ENCODE measurements at regions not wholly inside any gene's neighbourhood (a gene's known extent, or its start where the extent isn't known, plus 50 kb on each side); places are given as distances from the start of the nearest gene placed in this dataset.

DNA sequence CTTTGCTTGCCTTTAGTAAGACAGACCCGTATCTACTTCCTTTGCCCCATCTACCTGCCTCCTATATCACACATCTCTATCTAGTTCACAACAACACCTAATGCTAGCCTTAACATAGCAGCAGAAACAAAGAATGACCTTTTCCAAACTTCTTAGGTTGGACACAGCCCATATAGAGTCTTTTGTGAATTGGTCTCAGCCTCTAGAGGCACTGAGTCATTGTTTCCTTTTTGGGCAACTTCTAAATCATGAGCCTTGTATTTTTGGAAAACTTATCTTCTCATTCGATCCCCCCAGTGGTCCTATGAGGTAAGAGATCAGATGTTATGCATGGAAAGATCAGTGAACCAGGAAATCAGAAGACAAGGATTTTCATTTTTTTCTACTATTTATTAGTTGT is 679.4 kb upstream of the USP24 start:
- no peaks in the 10 kb centered on the region for H4K20me1 ChIP-seq (replicated peaks in 1 of 2; ENCODE audit: control insufficient read depth in 1 of 2, insufficient read depth in 2 of 2, low read length in 2 of 2)
- no peak overlapping the region for H2BK20ac ChIP-seq (ENCODE audit: low read length)
- H3K23me2 ChIP-seq (ENCODE audit: low read depth, low read length): no peaks in the 10 kb centered on the region; the same call in 1 of the 2 replicates
- H3K79me1 ChIP-seq (ENCODE audit: low read depth, low read length): no peaks in the 10 kb centered on the region
- H2AFZ ChIP-seq (ENCODE audit: low read length): no peak overlapping the region
- H3K27ac ChIP-seq (ENCODE audit: low read depth, low read length): no peak overlapping the region
- no peak overlapping the region for H4K5ac ChIP-seq (ENCODE audit: insufficient read length, low read depth, low read length)
- 0 out of 4 replicates have a peak, but pooled peaks cover 0 to 3% of the 10 kb centered on the region in 2 experiments for H3K9me3 ChIP-seq (ENCODE audit: insufficient read depth in 2 of 2, low read depth in 1 of 2, low read length in 1 of 2)
- ChIA-PET POLR2A (ENCODE audit: partially characterized antibody) (no interaction called here), CTCF (ENCODE audit: partially characterized antibody) (no interaction called here)
- no peak overlapping the region for H3K56ac ChIP-seq (replicated peaks; ENCODE audit: insufficient read length, low read depth, low read length)
- no peak overlapping the region for H3K9ac ChIP-seq (replicated peaks in 1 of 4; ENCODE audit: extremely low read depth in 1 of 4, low read depth in 3 of 4, low read length in 3 of 4)
- no peak overlapping the region for H2AK5ac ChIP-seq (ENCODE audit: low read depth, low read length)
- 91% methylated on average over 2 of the region's 2 CpGs; no CpG with 5 or more reads in 1 of the 2 experiments for WGBS, 2 experiments (ENCODE audit: extremely low coverage in 1 of 2, insufficient coverage in 1 of 2, insufficient read length in 1 of 2, insufficient replicate concordance in 2 of 2, low coverage in 1 of 2, low lambda C conversion rate in 2 of 2, missing lambda C conversion rate in 1 of 2)
- H3K14ac ChIP-seq (ENCODE audit: insufficient read length): no peak overlapping the region
- no peak overlapping the region for H4K91ac ChIP-seq (replicated peaks; ENCODE audit: insufficient read length, low read length)
- H2BK15ac ChIP-seq (ENCODE audit: low read length): no peak overlapping the region
- H3K4me1 ChIP-seq (replicated peaks in 1 of 4; ENCODE audit: control insufficient read depth in 3 of 4, insufficient read depth in 4 of 4, low read length in 3 of 4): no peaks in the 10 kb centered on the region
- DNase-seq (ENCODE audit: low read depth in 1 of 2, low spot score in 2 of 2): no peak
- H2BK12ac ChIP-seq (ENCODE audit: low read depth, low read length): no peak overlapping the region
- H3K4me3 ChIP-seq (ENCODE audit: extremely low read depth in 1 of 4, insufficient read depth in 2 of 4, low read depth in 3 of 4, low read length in 4 of 4): no peak overlapping the region
- H3K4ac ChIP-seq (replicated peaks; ENCODE audit: insufficient read length, low read depth, low read length): no peak overlapping the region
- H3K4me2 ChIP-seq (ENCODE audit: insufficient read depth in 1 of 2, low read depth in 2 of 2, low read length in 2 of 2): no peak overlapping the region
- H4K8ac ChIP-seq (ENCODE audit: extremely low read depth, insufficient read depth, low read length): no peak overlapping the region
- H3K36me3 ChIP-seq (ENCODE audit: control insufficient read depth in 2 of 4, insufficient read depth in 4 of 4, low read length in 3 of 4): no peaks in the 10 kb centered on the region
- H2BK5ac ChIP-seq (ENCODE audit: low read depth, low read length): no peak overlapping the region
- H3K79me2 ChIP-seq (ENCODE audit: control insufficient read depth in 1 of 2, insufficient read depth in 2 of 2, low read length in 2 of 2): no peaks in the 10 kb centered on the region
- no peak overlapping the region for H2BK120ac ChIP-seq (replicated peaks; ENCODE audit: low read depth, low read length)
- no peak for FAIRE-seq
- no peak overlapping the region for H3K23ac ChIP-seq (ENCODE audit: insufficient read length)
- no peaks in the 10 kb centered on the region for H3K27me3 ChIP-seq (replicated peaks in 1 of 4; ENCODE audit: control insufficient read depth in 3 of 4, extremely low read depth in 1 of 4, insufficient read depth in 3 of 4, low read length in 3 of 4)
- H3K18ac ChIP-seq (ENCODE audit: extremely low read depth, low read length): no peak overlapping the region
- no peak for TF ChIP-seq KDM5A (IDR thresholded peaks at IDR 0.05; ENCODE audit: low read length)
- TF ChIP-seq, protein P1, sequence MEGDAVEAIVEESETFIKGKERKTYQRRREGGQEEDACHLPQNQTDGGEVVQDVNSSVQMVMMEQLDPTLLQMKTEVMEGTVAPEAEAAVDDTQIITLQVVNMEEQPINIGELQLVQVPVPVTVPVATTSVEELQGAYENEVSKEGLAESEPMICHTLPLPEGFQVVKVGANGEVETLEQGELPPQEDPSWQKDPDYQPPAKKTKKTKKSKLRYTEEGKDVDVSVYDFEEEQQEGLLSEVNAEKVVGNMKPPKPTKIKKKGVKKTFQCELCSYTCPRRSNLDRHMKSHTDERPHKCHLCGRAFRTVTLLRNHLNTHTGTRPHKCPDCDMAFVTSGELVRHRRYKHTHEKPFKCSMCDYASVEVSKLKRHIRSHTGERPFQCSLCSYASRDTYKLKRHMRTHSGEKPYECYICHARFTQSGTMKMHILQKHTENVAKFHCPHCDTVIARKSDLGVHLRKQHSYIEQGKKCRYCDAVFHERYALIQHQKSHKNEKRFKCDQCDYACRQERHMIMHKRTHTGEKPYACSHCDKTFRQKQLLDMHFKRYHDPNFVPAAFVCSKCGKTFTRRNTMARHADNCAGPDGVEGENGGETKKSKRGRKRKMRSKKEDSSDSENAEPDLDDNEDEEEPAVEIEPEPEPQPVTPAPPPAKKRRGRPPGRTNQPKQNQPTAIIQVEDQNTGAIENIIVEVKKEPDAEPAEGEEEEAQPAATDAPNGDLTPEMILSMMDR (IDR thresholded peaks at IDR 0.05; ENCODE audit: control extremely low read depth in 1 of 3, insufficient read depth in 1 of 3, low read depth in 1 of 3, low read length in 3 of 3): no peak
- TF ChIP-seq SP1 (IDR thresholded peaks at IDR 0.05; ENCODE audit: low read depth, low read length): no peak
- no peak for TF ChIP-seq PHF8 (conservative IDR thresholded peaks at IDR 0.05; ENCODE audit: low read depth, low read length)
- TF ChIP-seq TEAD4 (IDR thresholded peaks at IDR 0.05; ENCODE audit: low read depth, low read length): no peak
- no peak for TF ChIP-seq SAP30 (IDR thresholded peaks at IDR 0.05; ENCODE audit: insufficient read depth, insufficient replicate concordance, low read length)
- no peak for TF ChIP-seq TAF1 (IDR thresholded peaks at IDR 0.05; ENCODE audit: low read depth, low read length)
- no peak for TF ChIP-seq GTF2F1 (IDR thresholded peaks at IDR 0.05; ENCODE audit: borderline replicate concordance, low read depth, low read length)
- TF ChIP-seq, protein P2, sequence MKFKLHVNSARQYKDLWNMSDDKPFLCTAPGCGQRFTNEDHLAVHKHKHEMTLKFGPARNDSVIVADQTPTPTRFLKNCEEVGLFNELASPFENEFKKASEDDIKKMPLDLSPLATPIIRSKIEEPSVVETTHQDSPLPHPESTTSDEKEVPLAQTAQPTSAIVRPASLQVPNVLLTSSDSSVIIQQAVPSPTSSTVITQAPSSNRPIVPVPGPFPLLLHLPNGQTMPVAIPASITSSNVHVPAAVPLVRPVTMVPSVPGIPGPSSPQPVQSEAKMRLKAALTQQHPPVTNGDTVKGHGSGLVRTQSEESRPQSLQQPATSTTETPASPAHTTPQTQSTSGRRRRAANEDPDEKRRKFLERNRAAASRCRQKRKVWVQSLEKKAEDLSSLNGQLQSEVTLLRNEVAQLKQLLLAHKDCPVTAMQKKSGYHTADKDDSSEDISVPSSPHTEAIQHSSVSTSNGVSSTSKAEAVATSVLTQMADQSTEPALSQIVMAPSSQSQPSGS (IDR thresholded peaks at IDR 0.05; ENCODE audit: low read length): no peak
